ENCODE measurements at regions not wholly inside any gene's neighbourhood (a gene's known extent, or its start where the extent isn't known, plus 50 kb on each side); places are given as distances from the start of the nearest gene placed in this dataset.

DNA sequence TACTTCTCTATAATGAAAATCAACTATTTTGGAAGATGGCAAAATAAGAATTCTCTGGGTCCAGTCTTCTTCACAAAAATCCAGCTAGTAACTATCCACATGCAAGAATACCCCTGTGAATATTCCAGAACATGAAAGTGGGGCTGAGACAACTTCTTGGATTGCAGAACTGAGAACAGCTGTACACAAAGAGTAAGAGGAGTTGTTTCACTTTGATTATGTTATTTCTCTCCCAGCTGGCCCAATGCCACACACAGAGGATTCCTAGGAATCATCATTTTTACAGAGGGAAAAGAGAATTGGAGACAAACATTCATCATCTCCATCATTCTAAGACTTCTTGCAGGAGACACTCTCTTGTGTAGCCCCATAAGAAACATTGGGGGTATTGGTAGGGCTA lies 782.2 kb upstream of the LCORL start:
- Histone ChIP-seq H3K27ac (no peak overlapping the region), H3K4me3 (no peak overlapping the region), H3K9me3 (no peaks in the 10 kb centered on the region), H3K4me1 (no peaks in the 10 kb centered on the region), H3K27me3 (no peaks in the 10 kb centered on the region), H3K36me3 (ENCODE audit: low read depth, missing control alignments) (no peaks in the 10 kb centered on the region)
- intact Hi-C loops (cut with DNase I; ENCODE audit: low total_unique reads): no loop called here
- no peak for TF ChIP-seq POLR2A (IDR thresholded peaks at IDR 0.05)
- TF ChIP-seq, protein P1, sequence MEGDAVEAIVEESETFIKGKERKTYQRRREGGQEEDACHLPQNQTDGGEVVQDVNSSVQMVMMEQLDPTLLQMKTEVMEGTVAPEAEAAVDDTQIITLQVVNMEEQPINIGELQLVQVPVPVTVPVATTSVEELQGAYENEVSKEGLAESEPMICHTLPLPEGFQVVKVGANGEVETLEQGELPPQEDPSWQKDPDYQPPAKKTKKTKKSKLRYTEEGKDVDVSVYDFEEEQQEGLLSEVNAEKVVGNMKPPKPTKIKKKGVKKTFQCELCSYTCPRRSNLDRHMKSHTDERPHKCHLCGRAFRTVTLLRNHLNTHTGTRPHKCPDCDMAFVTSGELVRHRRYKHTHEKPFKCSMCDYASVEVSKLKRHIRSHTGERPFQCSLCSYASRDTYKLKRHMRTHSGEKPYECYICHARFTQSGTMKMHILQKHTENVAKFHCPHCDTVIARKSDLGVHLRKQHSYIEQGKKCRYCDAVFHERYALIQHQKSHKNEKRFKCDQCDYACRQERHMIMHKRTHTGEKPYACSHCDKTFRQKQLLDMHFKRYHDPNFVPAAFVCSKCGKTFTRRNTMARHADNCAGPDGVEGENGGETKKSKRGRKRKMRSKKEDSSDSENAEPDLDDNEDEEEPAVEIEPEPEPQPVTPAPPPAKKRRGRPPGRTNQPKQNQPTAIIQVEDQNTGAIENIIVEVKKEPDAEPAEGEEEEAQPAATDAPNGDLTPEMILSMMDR (IDR thresholded peaks at IDR 0.05): no peak
- peak; percentile 18 for DNase-seq

- intact Hi-C loops (cut with DNase I; ENCODE audit: low total_unique reads): no loop called here
- Histone ChIP-seq H3K4me3 (no peak overlapping the region), H3K27me3 (no peaks in the 10 kb centered on the region), H3K36me3 (ENCODE audit: low read depth, missing control alignments) (no peaks in the 10 kb centered on the region), H3K9me3 (no peaks in the 10 kb centered on the region), H3K4me1 (no peaks in the 10 kb centered on the region), H3K27ac (no peak overlapping the region)
- 49 to 55% methylated on average over 2 of the region's 2 CpGs for WGBS, 2 donors
- TF ChIP-seq, protein P1 (IDR thresholded peaks at IDR 0.05): no peak
- TF ChIP-seq POLR2A (IDR thresholded peaks at IDR 0.05): no peak
- DNase-seq: no peak
Observed at GRCh38 chr4:18798123-18798522, 776.6 kb upstream of the LCORL start.

GRCh38 chr4:18795794-18796193 lies 774.2 kb upstream of the LCORL start:
- no peak overlapping the region for H3K27ac ChIP-seq
- DNase-seq: no peak
- WGBS, 2 donors: 68 to 85% methylated on average over 1 of the region's 1 CpG
- intact Hi-C loops (cut with DNase I; ENCODE audit: low total_unique reads): no loop called here
- TF ChIP-seq, protein P1 (IDR thresholded peaks at IDR 0.05): no peak
- TF ChIP-seq POLR2A (IDR thresholded peaks at IDR 0.05): no peak
- H3K27me3 ChIP-seq: no peaks in the 10 kb centered on the region
- no peaks in the 10 kb centered on the region for H3K9me3 ChIP-seq
- no peak overlapping the region for H3K4me3 ChIP-seq
- H3K4me1 ChIP-seq: no peaks in the 10 kb centered on the region
- no peaks in the 10 kb centered on the region for H3K36me3 ChIP-seq (ENCODE audit: low read depth, missing control alignments)

DNA sequence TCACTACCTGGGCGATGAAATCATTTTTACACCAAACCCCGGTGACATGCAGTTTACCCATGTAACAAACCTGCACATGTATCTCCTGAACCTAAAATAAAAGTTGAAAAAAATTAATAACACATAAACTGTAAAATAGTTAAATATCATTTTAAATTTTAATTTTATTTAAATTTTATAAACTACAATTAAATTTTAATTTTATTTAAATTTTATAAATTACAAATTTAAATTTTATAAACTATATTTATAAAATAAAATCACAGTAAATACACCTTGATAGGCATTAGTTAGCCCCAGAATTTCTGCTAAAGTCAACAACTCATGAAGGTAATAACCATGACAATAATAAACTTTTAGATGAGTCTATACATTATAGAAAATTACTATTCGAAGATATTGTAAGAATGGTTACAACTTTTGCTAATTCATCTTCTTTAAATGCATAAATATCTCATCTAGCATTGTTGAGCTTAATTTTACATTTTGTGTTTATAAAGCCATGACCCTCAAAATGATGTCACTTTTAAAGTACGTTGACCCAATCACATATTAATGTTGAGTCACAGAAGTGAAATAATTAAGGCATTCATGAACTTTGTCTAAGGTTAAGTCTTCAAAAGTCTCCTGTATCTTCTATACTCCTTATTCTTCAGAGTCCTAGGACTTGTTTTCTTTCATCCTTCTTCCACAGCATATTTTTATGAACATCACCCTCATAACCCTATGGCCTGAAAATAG lies 755.8 kb upstream of the LCORL start:
- no peak for DNase-seq
- no peaks in the 10 kb centered on the region for H3K4me1 ChIP-seq
- intact Hi-C loops (cut with DNase I; ENCODE audit: low total_unique reads): no loop called here
- TF ChIP-seq, protein P1 (IDR thresholded peaks at IDR 0.05): no peak
- TF ChIP-seq POLR2A (IDR thresholded peaks at IDR 0.05): no peak
- H3K4me3 ChIP-seq: no peak overlapping the region
- no peak overlapping the region for H3K27ac ChIP-seq
- WGBS, 2 donors: 65 to 69% methylated on average over 4 of the region's 4 CpGs
- no peaks in the 10 kb centered on the region for H3K36me3 ChIP-seq (ENCODE audit: low read depth, missing control alignments)
- no peaks in the 10 kb centered on the region for H3K9me3 ChIP-seq
- H3K27me3 ChIP-seq: no peaks in the 10 kb centered on the region

- intact Hi-C loops (cut with DNase I; ENCODE audit: low total_unique reads): no loop called here
- no peaks in the 10 kb centered on the region for H3K27me3 ChIP-seq
- no peaks in the 10 kb centered on the region for H3K36me3 ChIP-seq (ENCODE audit: low read depth, missing control alignments)
- no peaks in the 10 kb centered on the region for H3K4me1 ChIP-seq
- TF ChIP-seq, protein P1 (IDR thresholded peaks at IDR 0.05): no peak
- no peak for TF ChIP-seq POLR2A (IDR thresholded peaks at IDR 0.05)
- H3K4me3 ChIP-seq: no peak overlapping the region
- H3K27ac ChIP-seq: no peak overlapping the region
- no peaks in the 10 kb centered on the region for H3K9me3 ChIP-seq
- 85 to 89% methylated on average over 2 of the region's 2 CpGs for WGBS, 2 donors
- no peak for DNase-seq
Observed at GRCh38 chr4:18767921-18768320, 746.4 kb upstream of the LCORL start.

Measured in testis (tissue), 2 donors.